ENCODE measurements at regions not wholly inside any gene's neighbourhood (a gene's known extent, or its start where the extent isn't known, plus 50 kb on each side); places are given as distances from the start of the nearest gene placed in this dataset.

DNA sequence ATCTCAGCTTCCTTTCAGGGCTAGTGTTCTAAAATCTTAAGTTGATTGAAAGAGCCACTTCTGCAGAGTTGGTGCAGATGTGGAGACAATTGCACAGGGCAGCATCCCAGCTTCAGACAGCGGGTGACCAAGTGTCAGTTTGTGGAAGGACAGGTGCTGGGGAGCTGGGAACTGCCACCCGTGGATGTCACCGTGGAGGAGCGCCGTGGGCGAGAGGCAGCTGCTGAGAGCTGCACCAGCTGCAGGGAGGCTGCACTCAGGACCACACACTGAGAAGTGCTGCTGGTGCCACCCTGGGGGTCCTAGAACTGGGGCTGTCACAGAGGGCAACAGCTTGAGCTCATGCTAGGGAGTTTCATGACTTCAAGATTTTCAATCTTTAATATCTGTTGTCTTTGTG lies 543.0 kb upstream of the FZD8 start:
- BruUV-seq (replicated peaks), result no TSS peak
- no peak for DNase-seq (ENCODE audit: low read depth, low spot score)
- CTCF ChIA-PET, result interaction anchor here (0.7 to 1.1 kb wide), 2 partner anchors 12 to 288 kb away, joined by 3 read pairs; no protein-coding TSS in a partner anchor

More for the DNA sequence above, 543.0 kb upstream of the FZD8 start:
- dilution Hi-C loops (cut with MboI; ENCODE audit: extremely low pct_ligation_motif_present, low sequenced_read_pairs), result no loop called here
- Histone ChIP-seq H3K4me2 (ENCODE audit: insufficient read depth, low read length) (no peak overlapping the region), H3K4me1 (ENCODE audit: control insufficient read depth, extremely low read depth, insufficient read depth, low read length) (peaks cover 15% of the 10 kb centered on the region), H4K20me1 (replicated peaks; ENCODE audit: control insufficient read depth, extremely low read depth, insufficient read depth, low read length) (no peaks in the 10 kb centered on the region), H3K9me3 (replicated peaks; ENCODE audit: control insufficient read depth, insufficient read depth, low read length) (no peaks in the 10 kb centered on the region), H2AFZ (ENCODE audit: low read depth, low read length) (no peak overlapping the region), H3K79me2 (ENCODE audit: control insufficient read depth, insufficient read depth, low read length) (no peaks in the 10 kb centered on the region), H3K9me1 (replicated peaks; ENCODE audit: control insufficient read depth, extremely low read depth, insufficient read depth, low read length) (no peaks in the 10 kb centered on the region), H3K27ac (ENCODE audit: insufficient read depth, low read depth, low read length) (no peak overlapping the region), H3K9ac (replicated peaks; ENCODE audit: extremely low read depth, insufficient read depth, low read length) (no peak overlapping the region), H3K27me3 (ENCODE audit: control insufficient read depth in 2 of 2, insufficient read depth in 2 of 2, low read length in 2 of 2) (no peaks in the 10 kb centered on the region), H3K36me3 (ENCODE audit: control insufficient read depth in 2 of 2, extremely low read depth in 1 of 2, insufficient read depth in 2 of 2, low read length in 2 of 2) (no peaks in the 10 kb centered on the region), H3K4me3 (replicated peaks in 1 of 3; ENCODE audit: insufficient read depth in 1 of 3, low read depth in 1 of 3, low read length in 3 of 3) (no peak overlapping the region)
- TF ChIP-seq POLR2AphosphoS5 (IDR thresholded peaks at IDR 0.05; ENCODE audit: insufficient read depth, low read depth, low read length) (no peak), JUN (IDR thresholded peaks at IDR 0.05; ENCODE audit: borderline replicate concordance, insufficient read depth, insufficient read length, low read depth) (no peak), POLR2A (IDR thresholded peaks at IDR 0.05; ENCODE audit: low read depth, low read length) (no peak), GATA2 (IDR thresholded peaks at IDR 0.05; ENCODE audit: insufficient read depth, insufficient read length, low read depth, low read length) (no peak), MYC (IDR thresholded peaks at IDR 0.05; ENCODE audit: low read depth, low read length) (no peak), FOS (IDR thresholded peaks at IDR 0.05; ENCODE audit: borderline replicate concordance, insufficient read depth, low read length) (no peak), EZH2 (IDR thresholded peaks at IDR 0.05; ENCODE audit: borderline replicate concordance, low read depth, low read length, severe bottlenecking) (no peak)
- TF ChIP-seq, protein P1, sequence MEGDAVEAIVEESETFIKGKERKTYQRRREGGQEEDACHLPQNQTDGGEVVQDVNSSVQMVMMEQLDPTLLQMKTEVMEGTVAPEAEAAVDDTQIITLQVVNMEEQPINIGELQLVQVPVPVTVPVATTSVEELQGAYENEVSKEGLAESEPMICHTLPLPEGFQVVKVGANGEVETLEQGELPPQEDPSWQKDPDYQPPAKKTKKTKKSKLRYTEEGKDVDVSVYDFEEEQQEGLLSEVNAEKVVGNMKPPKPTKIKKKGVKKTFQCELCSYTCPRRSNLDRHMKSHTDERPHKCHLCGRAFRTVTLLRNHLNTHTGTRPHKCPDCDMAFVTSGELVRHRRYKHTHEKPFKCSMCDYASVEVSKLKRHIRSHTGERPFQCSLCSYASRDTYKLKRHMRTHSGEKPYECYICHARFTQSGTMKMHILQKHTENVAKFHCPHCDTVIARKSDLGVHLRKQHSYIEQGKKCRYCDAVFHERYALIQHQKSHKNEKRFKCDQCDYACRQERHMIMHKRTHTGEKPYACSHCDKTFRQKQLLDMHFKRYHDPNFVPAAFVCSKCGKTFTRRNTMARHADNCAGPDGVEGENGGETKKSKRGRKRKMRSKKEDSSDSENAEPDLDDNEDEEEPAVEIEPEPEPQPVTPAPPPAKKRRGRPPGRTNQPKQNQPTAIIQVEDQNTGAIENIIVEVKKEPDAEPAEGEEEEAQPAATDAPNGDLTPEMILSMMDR (IDR thresholded peaks at IDR 0.05; ENCODE audit: extremely low read depth in 1 of 2, insufficient read depth in 1 of 2, low read depth in 1 of 2, low read length in 2 of 2), result no peak
- TF ChIP-seq, protein P2, sequence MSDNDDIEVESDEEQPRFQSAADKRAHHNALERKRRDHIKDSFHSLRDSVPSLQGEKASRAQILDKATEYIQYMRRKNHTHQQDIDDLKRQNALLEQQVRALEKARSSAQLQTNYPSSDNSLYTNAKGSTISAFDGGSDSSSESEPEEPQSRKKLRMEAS (IDR thresholded peaks at IDR 0.05; ENCODE audit: insufficient read depth, insufficient read length), result no peak
- FAIRE-seq, result no peak
- POLR2A ChIA-PET, result no interaction called here
- intact Hi-C loops (cut with micrococcal nuclease), result no loop called here

All from endothelial cell of umbilical vein (primary cell).